ENCODE measurements at regions not wholly inside any gene's neighbourhood (a gene's known extent, or its start where the extent isn't known, plus 50 kb on each side); places are given as distances from the start of the nearest gene placed in this dataset.

DNA sequence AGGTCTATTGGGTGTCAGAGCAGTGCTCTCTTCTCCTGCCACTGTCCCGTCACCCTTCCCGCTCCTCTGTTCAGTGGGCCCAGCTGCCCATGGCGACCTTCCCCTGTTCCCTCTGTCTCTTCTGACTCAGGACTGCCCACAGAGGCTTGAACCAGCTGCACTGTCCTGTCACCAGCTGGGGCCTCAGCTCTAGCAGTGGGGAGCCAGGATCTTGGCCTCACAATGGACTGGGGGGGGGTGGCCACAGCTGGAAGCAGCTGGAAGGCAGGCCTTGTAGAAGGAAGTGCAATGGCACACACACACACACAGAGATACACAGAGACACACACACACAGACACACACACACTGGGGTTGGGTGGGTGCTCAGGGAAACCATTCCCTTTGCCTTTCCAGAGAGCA lies 114.0 kb upstream of the PJA1 start:
- no peaks in the 10 kb centered on the region for H3K36me3 ChIP-seq (ENCODE audit: insufficient read depth, low read length)
- no peaks in the 10 kb centered on the region for H3K9me3 Mint-ChIP-seq
- H3K27me3 Mint-ChIP-seq: peaks cover 11% of the 10 kb centered on the region
- H3K4me3 ChIP-seq (ENCODE audit: low read length): no peak overlapping the region
- H3K4me1 ChIP-seq (ENCODE audit: insufficient read depth, low read length): no peaks in the 10 kb centered on the region
- no peak overlapping the region for H3K4me3 Mint-ChIP-seq
- no peak overlapping the region for H3K27ac Mint-ChIP-seq
- intact Hi-C loops (cut with DNase I, micrococcal nuclease): no loop called here
- no peaks in the 10 kb centered on the region for H3K9me3 ChIP-seq (ENCODE audit: control insufficient read depth in 1 of 2, insufficient read depth in 1 of 2, low read length in 2 of 2)
- DNase-seq: no peak
- H3K27me3 ChIP-seq (ENCODE audit: control insufficient read depth in 1 of 2, insufficient read depth in 2 of 2, low read length in 2 of 2): no peaks in the 10 kb centered on the region
- ATAC-seq (ENCODE audit: poor library complexity): no peak
- TF ChIP-seq, protein P1, sequence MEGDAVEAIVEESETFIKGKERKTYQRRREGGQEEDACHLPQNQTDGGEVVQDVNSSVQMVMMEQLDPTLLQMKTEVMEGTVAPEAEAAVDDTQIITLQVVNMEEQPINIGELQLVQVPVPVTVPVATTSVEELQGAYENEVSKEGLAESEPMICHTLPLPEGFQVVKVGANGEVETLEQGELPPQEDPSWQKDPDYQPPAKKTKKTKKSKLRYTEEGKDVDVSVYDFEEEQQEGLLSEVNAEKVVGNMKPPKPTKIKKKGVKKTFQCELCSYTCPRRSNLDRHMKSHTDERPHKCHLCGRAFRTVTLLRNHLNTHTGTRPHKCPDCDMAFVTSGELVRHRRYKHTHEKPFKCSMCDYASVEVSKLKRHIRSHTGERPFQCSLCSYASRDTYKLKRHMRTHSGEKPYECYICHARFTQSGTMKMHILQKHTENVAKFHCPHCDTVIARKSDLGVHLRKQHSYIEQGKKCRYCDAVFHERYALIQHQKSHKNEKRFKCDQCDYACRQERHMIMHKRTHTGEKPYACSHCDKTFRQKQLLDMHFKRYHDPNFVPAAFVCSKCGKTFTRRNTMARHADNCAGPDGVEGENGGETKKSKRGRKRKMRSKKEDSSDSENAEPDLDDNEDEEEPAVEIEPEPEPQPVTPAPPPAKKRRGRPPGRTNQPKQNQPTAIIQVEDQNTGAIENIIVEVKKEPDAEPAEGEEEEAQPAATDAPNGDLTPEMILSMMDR (IDR thresholded peaks at IDR 0.05): no peak
- no peaks in the 10 kb centered on the region for H3K36me3 Mint-ChIP-seq (ENCODE audit: low read depth)
- no peaks in the 10 kb centered on the region for H3K4me1 Mint-ChIP-seq (ENCODE audit: low read depth)
- H3K27ac ChIP-seq (ENCODE audit: low read depth in 1 of 2, low read length in 2 of 2): no peak overlapping the region
- CTCF ChIA-PET: no interaction called here
- POLR2A ChIA-PET: no interaction called here

DNA sequence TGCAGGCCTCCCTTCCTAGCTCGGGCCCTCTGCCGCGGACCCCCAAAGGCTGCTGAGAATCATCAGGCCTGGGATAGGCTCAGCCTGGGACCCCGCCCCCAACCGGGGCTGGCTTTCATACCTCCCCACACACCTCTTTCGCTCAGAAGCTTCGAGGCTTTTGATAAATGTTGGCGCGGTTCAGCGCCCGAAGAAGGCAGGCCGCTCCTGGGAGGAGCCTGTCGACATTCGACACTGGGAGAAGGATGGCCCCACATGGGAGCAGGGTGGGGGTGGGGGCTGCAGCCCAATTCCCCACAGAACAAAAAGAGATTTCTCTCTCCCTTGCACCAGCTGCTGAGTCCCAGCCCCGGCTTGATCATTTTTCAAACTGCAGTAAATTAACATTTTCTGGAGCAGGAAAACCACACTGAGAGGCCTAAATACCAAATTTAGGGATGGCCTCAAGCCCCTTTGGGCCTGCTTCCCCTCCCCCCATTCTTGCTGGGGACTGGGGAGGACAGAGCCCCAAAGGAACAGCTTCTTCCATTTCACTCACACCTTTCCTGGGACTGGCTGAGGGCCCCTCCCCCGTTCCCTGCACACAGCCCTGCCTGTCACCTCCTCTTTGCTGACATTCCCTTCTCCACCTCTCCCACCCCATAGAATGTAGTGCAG lies 112.9 kb upstream of the PJA1 start:
- Histone ChIP-seq H3K4me1 (ENCODE audit: insufficient read depth, low read length) (no peaks in the 10 kb centered on the region), H3K9me3 (ENCODE audit: control insufficient read depth in 1 of 2, insufficient read depth in 1 of 2, low read length in 2 of 2) (no peaks in the 10 kb centered on the region), H3K36me3 (ENCODE audit: insufficient read depth, low read length) (no peaks in the 10 kb centered on the region), H3K27me3 (ENCODE audit: control insufficient read depth in 1 of 2, insufficient read depth in 2 of 2, low read length in 2 of 2) (no peaks in the 10 kb centered on the region), H3K4me3 (ENCODE audit: low read length) (no peak overlapping the region), H3K27ac (ENCODE audit: low read depth in 1 of 2, low read length in 2 of 2) (no peak overlapping the region)
- Mint-ChIP-seq H3K27me3 (peaks cover 17% of the 10 kb centered on the region), H3K4me1 (ENCODE audit: low read depth) (no peaks in the 10 kb centered on the region), H3K27ac (no peak overlapping the region), H3K4me3 (no peak overlapping the region), H3K9me3 (no peaks in the 10 kb centered on the region), H3K36me3 (ENCODE audit: low read depth) (no peaks in the 10 kb centered on the region)
- no peak for DNase-seq
- CTCF ChIA-PET: no interaction called here
- intact Hi-C loops (cut with DNase I, micrococcal nuclease): no loop called here
- TF ChIP-seq, protein P1 (IDR thresholded peaks at IDR 0.05): no peak
- POLR2A ChIA-PET: interaction anchor here (0.7 kb wide), 1 partner anchor 439 kb away, joined by 3 read pairs; no protein-coding TSS in a partner anchor
- ATAC-seq (ENCODE audit: poor library complexity): no peak

DNA sequence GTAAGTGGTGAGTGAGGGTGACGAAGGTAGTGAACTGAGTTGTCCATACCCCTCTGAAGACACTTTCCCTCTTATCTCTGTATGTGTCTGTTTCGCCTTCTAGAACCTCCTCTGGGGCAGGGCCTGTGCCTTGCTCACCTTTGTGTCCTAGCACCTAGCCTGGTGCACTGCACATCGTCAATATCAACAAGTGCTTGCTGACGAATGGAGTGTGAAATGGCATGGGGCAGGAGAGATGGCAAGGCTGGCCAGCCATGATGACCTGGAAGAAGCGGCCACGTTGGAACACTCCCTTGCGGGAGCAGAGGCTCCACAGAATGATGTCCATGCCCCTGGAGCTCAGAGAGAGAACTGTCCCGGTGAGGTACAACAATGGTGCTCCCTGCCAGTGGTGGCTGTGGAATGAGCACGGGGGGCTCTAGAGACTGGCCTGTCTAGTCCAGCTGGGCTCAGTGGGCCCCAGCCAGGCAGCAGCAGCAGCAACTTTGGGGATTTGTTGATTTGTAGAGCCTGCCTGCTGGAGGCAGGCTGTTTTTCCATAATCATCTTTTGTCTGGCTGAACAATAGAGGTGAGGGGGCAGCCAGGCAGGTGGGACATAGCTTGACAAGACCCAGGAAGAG lies 112.2 kb upstream of the PJA1 start:
- H3K27ac Mint-ChIP-seq: no peak overlapping the region
- H3K4me3 ChIP-seq (ENCODE audit: low read length): no peak overlapping the region
- DNase-seq (no peak), ATAC-seq (ENCODE audit: poor library complexity) (no peak)
- H3K36me3 Mint-ChIP-seq (ENCODE audit: low read depth): no peaks in the 10 kb centered on the region
- intact Hi-C loops (cut with DNase I, micrococcal nuclease): no loop called here
- no peaks in the 10 kb centered on the region for H3K9me3 Mint-ChIP-seq
- TF ChIP-seq, protein P1 (IDR thresholded peaks at IDR 0.05): no peak
- H3K27me3 Mint-ChIP-seq: peaks cover 17% of the 10 kb centered on the region
- no peaks in the 10 kb centered on the region for H3K27me3 ChIP-seq (ENCODE audit: control insufficient read depth in 1 of 2, insufficient read depth in 2 of 2, low read length in 2 of 2)
- ChIA-PET CTCF (no interaction called here), POLR2A (no interaction called here)
- H3K4me1 ChIP-seq (ENCODE audit: insufficient read depth, low read length): no peaks in the 10 kb centered on the region
- H3K9me3 ChIP-seq (ENCODE audit: control insufficient read depth in 1 of 2, insufficient read depth in 1 of 2, low read length in 2 of 2): no peaks in the 10 kb centered on the region
- H3K4me3 Mint-ChIP-seq: no peak overlapping the region
- H3K27ac ChIP-seq (ENCODE audit: low read depth in 1 of 2, low read length in 2 of 2): no peak overlapping the region
- no peaks in the 10 kb centered on the region for H3K4me1 Mint-ChIP-seq (ENCODE audit: low read depth)
- H3K36me3 ChIP-seq (ENCODE audit: insufficient read depth, low read length): no peaks in the 10 kb centered on the region
